GM23248 (cell line): ENCODE measurements at regions not wholly inside any gene's neighbourhood (a gene's known extent, or its start where the extent isn't known, plus 50 kb on each side); places are given as distances from the start of the nearest gene placed in this dataset.

ENCODE experiments used
- EZH2 ChIP-seq: fragments of 200-600 bp; sonication (generic); IDR thresholded peaks from 2 replicates; pipeline ENCODE4 v1.6.1; 2018; ENCODE audit warnings: antibody characterized with exemption, mild to moderate bottlenecking; ENCODE audit not compliant: insufficient read depth, poor library complexity, severe bottlenecking
- EZH2phosphoT487 ChIP-seq: fragments of 200-600 bp; sonication (generic); IDR thresholded peaks from 2 replicates; pipeline ENCODE4 v1.6.1; 2018; ENCODE audit warnings: antibody characterized with exemption, moderate library complexity, mild to moderate bottlenecking, low read depth; ENCODE audit not compliant: insufficient read depth

DNA sequence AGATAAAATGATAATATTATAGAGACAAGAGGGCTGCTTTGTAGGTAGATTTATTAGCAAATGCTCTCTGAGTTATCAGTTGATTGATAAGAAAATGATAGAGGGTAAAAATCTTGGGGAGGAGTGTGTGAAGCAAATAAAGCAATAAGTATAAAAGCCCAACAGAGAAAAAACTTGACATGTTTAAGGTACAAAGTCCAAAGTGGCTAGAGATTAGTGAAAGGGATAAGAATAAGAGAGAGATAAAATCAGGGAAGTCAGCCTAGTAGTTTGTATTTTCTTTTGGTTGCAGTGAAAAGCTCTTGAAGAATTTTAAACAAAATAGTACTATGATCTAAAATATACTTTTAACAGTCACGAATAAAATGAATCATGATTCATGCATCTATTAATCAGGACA lies 246.2 kb upstream of the LRIG3 start:
- TF ChIP-seq EZH2 = no peak
- no peak for TF ChIP-seq EZH2phosphoT487
